Left kidney (tissue), 1 donor: ENCODE measurements at regions not wholly inside any gene's neighbourhood (a gene's known extent, or its start where the extent isn't known, plus 50 kb on each side); places are given as distances from the start of the nearest gene placed in this dataset.

Source experiments
- DNase-seq: peaks from one replicate; pipeline ENCODE4 v3.0.0-alpha.2; 2013

DNA sequence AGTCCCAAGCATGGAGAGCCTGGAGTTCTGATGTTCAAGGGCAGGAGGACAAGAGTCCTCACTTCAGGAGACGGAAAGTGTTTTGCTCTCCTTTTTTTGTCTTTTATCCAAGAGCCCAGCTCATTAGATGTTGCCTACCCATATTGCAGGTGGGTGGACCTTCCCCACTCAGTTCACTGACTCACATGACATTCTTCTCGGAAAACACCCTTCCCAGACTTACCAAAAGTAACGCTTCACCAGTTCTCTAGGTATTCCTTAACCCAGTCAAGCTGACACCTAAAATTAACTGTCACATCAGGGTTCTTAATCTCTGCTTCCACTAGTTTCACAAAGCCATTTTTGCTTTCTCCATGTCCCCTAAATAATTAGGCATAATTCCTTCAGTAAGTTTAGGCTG is 2215.4 kb upstream of the PCDH20 start:
- DNase-seq = no peak

DNA sequence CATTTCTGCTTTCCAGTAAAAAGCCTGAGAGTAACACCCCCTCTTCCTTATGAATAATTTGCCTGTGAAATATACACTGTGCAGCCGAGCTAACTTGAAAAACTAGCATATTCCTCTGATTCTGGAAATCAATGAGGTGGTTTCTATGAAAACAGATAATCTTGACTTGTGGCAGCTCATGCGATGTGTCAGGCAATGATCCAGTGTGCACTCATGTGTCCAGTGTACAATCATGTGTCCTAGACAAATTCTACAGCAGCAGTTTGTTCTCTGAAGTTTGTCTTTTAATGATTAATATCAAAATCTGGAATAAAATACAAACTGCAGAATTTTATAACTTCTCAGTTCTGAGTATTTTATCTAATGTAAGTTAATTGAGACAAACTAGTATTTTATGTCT is 2213.9 kb upstream of the PCDH20 start:
- no peak for DNase-seq

DNA sequence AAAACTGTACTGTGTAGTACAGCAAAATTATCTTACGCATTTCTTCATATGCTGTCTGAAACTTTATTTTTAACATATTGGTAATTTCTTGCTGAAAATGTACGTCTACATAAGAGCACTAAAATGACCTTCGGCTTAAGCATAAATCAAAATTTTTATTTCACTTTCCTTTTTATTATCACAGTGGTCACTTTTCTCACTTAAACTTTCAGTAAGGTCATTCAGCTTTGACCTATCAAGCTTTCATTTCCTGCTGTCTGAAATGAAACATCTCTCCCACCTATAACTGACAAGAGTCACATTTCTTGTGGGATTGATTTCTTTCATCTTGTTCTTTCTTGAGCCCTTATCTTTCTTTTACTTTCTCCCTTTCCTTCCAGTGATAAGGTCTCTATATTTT is 2212.7 kb upstream of the PCDH20 start:
- no peak for DNase-seq

DNA sequence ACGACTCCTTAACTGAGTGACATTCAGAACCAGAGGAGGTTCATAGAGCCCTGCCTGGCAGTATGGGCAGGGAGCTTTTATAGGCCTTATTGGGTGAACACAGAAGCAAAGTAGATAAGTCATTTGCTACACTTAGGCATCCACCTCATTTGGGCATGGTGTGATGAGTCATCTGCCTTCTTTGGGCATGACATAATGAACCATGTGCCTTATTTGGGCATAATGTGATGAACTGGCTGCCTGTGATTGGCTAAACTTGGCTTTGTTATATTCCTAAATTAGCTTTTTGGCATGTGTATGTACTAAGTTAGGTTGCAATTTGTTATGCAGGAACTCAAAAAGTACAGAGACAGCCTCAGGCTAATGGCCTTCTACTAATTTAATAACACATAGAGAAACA is 2210.2 kb upstream of the PCDH20 start:
- DNase-seq = no peak

DNA sequence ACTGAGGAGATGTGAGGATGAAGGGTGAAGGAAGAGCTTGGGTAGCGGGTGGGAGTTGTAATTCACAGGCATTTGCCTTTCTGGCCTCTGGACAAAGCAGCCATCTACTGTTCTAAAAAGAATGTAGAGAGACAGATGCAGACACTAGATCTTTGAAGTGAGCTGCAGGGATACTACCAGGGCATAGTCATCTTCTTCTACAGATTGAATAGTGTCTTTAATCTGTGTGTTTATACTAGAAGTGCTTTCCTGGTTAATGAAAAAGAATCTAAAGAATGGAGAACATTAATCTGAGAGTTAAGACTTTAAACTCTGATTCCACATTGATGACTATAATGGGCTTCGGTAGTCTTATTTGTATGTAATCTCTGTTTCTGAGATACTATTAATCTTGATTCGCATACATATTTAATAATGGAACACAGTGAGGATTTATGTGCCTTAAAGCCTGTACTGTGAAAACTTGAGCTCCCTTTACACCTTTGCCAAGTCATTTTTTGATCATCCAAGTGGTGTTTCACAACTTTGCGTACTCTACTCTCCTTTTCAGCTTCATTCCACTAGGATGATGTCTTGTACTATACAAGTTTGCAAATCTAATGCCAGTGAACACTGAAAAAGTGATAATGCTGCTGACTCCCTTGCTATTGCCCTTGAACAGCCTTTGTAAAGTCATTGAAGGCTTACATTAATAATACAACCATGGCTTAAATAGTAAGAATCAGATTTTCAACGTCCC is 2199.4 kb upstream of the PCDH20 start:
- DNase-seq = no peak

DNA sequence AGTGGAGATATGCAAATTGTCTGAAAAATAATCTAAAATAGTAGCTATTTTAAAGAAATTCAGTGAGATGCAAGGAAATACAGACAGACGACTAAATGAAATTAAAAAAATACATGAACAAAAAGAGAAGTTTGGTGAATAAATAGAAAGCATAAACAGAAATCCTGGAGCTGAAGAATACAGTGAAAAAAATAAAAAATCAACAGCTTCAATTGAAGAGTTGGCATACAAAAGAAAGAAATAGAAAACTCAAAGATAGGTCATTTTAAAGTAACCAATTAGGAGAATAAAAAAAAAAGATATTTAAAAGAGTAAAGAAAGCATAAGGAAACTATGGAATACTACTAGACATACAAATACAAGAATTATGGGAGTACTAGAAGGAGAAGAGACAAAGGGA is 2191.5 kb upstream of the PCDH20 start:
- DNase-seq = no peak

DNA sequence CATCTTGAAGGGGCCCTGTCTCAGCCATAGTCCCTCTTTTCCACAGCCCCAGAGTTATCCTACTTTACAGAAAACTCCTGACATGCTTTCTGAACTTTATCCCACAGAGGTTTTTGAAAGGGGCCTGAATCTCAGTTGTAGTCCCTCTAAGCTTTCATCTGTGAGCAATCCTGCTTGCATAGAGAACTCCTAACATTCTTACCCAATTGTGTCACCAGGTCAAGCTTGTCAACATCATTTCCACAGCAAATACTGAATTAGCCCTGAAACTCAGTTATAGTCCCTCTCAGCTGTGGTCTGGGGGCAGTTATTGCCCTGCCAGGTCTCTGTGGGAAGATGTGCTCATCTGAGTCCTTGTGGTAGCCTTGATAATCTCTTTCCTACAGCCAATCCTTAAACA is 2190.3 kb upstream of the PCDH20 start:
- no peak for DNase-seq

DNA sequence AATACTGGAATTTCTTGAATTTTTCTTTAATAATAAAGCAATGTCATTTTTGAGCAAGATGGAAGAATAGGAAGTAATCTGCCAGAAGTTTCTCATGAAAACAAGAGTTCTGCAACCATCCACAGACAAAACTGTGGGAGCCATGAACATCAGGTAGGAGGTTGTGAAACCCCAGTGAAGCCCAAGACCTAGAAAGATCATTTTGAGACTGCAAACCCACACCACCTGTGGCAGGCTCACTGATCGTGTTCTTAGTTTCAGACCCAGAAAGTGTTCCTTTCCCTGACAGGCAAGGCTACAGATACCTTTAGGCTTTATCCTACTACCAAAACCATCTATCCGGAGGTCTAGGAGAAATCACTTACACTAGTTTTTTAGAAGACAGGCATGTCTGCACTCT is 2189.8 kb upstream of the PCDH20 start:
- DNase-seq = no peak

DNA sequence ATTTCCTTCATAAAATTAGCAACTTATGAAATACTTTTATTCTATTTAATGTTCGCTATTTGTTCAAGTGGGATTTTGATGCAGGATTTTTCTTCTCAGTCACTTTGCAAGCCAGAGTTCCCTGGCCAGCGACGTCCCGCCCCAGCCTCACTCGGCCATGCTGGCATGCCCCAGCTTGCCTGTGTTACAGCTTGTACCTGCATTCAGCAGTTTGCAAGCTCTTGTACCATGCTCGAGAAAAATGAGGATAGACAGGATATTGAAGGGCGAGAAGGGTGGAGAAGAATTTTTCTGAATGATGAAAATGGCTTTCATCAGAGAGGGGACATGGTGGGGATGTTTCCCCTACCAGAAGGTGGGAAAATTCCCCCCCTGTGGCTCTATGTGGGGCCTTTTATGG is 2180.2 kb upstream of the PCDH20 start:
- no peak for DNase-seq

DNA sequence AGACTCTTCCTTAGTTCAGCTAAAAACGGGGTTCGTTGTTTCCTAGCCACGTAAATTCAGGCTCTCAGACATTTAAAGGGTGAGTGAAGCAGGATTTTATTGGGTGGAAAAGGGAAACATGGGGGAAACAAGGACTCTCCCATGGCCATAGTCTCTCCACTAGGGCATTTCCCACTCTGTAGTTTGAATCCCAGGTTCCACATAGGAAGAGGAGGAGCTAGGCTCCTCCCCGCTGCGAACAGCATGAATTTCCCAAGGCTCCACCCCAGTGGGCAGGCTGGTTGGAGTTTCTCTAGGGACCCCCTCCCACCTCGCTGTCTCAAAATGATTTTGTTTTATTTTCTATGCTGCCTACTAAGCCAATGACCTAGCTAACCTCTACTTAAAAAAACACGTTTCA is 2170.8 kb upstream of the PCDH20 start:
- DNase-seq = no peak

DNA sequence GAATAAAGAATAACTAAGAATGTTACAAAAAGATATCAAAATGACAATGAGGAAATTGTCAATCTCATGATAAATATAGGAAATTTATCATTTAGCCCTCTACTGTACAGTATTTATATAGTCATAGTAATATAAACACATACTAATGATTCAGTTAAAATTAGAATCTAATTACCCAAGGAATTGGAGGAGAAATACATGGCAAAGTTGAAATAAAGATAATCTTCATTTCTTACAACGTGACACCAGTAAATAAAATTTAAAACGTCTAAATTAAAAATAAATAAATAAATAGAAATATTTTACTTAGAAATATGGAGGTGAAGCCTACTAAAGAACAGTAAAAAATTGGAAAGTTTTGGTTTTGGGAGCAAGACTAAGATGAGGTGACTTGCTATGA is 2163.1 kb upstream of the PCDH20 start:
- no peak for DNase-seq

DNA sequence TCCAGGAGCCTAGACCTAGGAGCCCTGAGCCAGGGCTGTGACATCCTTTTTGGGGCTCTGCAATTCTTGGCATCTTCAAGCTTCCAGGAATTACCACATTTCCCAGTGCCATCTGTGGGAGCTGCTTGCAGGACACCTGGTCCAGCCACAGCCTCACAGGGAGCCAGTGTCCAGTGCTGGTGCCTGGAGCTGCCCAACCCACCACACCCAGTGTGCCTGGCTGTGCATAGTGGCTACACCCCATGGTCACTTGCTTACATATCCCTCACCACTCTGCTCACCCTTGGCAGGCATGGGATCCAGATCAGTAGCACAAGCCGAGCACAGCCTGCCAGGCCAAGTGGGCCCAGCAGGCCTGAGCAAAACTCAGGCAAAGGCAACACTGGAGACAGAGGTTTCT is 2151.4 kb upstream of the PCDH20 start:
- DNase-seq = no peak

DNA sequence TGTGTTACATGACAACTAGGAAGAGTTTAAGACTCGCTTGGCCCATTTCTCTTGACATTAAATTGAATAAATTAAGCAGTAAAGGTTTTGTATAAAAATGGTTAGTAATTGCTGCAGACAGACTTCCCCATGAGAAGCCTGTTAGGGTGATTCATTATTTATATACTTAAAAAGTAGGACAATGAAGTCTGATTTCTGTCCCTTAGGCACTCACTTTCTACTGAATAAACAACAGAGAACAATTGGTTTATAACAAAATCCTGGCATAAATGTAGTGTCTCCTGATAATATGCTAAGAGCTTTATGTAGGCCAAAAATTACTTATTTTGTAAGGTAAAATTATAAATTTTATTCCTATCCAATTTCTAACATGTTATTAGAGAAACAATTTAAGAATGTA is 2138.5 kb upstream of the PCDH20 start:
- DNase-seq = no peak

DNA sequence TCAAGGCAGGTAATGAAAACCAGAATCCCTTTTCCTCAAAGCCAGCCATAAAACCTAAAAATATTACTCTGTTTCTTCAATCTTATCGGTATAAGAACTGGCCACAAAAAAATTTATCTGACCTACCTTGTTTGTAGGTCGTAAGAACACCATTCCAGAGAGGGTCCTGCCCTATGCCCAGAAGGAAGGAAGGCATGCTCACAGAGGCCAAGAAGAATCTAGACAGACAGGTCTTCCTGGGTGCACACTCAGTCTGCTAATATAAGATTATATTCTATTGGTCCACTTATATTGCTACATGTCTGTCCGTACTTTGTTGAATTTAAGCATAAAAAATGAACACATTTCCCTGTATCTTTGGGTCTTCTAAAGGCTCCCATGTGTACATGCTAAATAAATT is 2136.1 kb upstream of the PCDH20 start:
- DNase-seq = no peak

DNA sequence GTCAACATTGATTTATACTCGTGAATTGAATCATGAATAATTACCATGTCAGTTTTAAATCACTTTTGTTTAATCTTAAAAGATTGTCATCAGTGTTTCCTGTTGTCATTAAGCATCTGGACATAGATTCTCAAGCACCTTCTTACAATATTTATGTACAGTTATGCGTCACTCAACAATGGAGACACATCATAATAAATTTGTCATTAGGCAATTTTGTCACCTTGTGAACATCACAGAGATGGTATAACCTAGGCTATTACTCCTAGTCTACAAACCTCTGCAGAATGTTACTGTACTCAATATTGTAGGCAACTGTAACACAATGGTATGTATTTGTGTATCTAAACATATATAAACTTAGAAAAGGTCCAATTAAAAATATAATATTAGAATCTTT is 2130.9 kb upstream of the PCDH20 start:
- DNase-seq = no peak

DNA sequence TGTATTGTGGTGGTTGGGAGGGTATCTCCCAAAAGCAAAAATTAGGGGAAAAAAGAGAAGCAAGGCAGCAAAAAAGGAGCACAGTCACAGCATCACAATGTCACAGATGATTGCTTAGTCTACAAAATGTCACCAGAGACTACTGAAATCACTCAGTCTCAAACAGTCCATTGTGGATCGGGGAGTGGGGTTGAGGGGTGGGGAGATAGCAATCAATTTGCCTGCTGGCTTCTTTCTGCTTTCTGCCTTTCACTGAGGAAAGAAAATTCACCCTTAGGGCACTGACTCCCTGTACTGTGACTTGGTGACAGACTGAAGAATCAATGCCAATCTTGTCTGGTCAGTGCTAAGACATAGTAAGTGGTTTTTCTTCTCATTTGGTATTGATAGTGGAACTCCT is 2127.1 kb upstream of the PCDH20 start:
- no peak for DNase-seq

DNA sequence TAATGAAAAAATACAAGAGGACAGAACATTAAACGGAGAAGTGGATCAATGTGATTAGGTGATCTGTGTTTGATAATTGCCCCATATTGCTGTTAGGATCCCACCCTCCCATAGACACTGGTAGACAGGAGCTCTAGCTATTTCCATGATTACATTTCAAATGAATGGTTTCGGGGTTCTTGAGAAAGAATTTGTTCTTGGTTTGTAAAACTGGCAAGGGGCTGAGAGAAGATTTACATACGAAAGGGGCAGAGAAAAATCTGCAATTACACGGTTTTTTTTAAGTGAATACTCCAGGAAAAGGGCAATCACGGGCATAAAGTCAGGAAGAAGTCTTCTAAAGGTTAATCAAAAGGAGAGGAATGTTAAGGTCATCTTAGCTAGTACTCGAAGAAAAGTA is 2125.7 kb upstream of the PCDH20 start:
- no peak for DNase-seq

DNA sequence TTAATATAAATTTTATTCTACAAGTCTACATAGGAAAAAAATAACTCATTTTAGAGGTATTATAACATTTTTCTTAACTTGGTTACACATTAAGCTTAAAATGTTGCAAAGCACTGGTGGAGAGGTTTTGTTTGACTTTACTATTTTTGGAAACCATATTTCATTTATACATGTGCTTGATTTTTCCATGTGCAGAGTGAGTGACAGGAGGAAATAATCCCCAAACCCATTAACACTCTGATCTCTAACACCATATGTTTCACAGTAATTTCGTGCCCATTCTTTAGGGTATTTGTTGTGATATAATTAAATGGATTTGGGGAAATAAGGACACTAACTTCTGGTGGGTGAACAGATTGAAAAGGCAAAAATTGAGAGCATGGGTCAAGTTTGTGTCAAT is 2124.4 kb upstream of the PCDH20 start:
- DNase-seq = no peak

DNA sequence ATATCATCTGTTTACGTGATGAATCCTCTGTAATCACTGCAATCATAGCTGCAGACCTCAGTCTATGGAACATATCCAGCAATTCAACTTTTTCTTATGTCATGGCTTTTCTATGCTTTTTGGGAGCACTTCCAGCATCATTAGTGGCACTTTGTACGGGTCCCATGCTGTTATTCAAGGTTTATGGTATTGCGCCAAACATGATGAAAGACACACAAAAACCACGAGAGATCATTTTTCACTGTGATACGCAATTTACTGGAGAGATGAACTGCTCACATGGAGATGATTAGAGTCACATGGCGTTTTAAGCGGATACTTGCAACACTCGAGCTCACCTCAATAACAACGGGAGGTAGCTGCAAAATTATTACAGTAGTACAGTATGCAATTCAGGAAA is 2101.7 kb upstream of the PCDH20 start:
- no peak for DNase-seq

DNA sequence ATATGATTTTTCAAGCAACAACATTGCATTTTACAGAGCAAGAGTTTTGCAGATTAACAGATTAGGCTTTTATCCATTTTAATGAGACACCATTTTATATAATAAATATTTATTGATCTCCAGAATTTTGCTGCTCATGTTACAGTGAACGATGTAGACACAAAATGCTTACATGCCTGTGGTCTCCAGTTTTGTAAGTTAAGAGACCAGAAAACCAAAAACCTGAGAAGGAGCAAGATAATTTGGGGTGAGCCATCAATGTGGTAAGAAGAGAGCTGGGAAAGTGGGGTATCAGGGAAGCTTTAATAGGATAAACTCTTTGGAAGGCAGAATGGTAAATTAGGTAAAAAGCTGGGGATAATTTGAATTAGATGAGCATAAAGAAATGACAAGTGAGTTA is 2100.5 kb upstream of the PCDH20 start:
- DNase-seq = no peak

DNA sequence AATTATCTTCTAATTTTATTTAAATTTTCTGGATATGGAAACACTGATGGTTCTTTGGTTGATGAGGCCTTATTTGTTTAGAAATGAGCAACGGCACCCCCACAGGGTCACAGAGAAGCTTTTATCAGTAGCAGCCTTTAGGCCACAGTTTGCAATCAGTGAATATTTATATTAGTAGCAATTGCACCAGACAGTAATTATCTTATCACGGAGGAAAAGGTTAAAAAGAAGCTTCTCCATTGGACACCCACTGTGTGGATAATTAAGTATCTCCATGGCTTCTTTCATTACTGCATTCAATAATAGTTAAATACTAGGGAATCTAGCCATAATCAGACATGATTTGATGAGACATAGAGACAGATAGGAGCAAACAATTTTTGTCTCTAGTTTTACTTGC is 2099.2 kb upstream of the PCDH20 start:
- no peak for DNase-seq

DNA sequence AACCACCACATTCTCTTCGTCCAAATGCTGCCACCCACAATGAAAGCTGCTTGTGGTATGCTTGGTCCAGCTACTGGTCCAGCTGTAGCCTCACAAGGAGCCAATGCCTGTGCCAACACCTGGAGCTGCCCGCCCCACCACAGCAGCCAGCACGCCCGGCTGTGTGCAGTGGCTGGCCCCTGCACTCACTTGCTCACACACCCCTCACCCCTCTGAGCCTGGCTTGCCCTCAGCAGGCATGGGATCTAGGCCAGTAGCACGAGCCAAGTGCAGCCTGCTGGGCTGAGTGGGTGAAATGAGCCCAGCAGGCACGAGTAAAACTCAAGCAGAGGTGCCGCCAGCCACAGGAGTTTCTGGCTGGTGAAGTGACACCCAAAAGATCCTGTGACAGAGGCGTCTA is 2096.4 kb upstream of the PCDH20 start:
- DNase-seq = no peak

DNA sequence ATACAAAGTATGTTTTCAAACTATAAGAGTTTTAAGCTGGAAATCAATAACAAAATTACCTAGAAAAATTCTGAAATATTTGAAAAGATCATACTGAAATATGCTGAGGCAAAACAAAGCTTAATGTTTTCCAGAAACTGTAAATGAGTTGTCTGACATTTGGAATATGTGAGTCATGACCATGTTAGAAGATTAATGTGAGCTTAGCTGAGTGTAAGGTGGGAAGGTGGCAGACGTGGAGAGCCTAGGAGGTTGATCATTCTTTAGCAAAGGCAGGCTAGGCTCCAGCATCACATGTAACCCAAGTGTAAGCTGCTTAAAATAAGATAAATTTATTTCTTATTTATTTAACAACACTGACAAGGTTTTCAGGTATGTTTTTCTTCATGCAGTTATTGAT is 2086.1 kb upstream of the PCDH20 start:
- no peak for DNase-seq

DNA sequence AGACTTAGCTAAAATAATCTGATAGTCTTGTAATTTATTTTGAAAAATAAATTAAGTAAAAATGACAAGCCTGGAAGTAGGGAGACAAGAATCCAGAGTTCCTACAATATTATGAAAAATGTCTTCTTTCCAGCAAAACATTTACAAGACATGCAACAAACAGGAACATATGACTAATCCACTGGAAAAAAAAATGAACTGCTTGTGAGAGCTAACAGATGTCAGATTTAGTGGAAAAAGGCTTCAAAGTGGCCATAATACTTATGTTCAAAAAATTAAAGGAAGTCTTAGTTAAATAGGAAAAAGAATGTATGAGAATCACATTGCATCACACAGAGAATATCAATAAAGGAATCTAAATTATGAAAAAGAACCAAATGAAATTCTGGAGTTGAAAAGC is 2082.0 kb upstream of the PCDH20 start:
- DNase-seq = no peak

DNA sequence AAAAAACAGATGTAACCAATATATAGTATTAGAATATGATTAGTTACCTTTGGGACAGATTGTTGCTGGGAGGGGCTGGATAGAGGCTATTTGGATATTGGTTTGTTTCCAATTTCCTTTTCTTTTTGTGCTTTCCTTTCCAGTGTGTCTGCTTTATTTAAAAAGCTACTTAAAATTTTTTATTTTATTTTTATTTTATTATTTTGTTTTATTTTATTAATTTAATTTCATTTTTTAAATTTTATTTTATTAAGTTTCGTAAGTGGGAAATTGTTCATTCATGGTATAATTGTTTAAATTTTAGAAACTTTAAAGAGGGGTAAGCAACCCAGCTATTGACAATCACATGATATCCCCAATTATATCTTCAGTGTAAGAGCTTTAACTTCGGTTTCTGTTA is 2077.0 kb upstream of the PCDH20 start:
- DNase-seq = no peak
